A549 (cell line): ENCODE measurements at regions not wholly inside any gene's neighbourhood (a gene's known extent, or its start where the extent isn't known, plus 50 kb on each side); places are given as distances from the start of the nearest gene placed in this dataset.

Experiments used
- CTCF ChIP-seq: fragments of >200 bp; sonication (Bioruptor Twin); formaldehyde crosslinking; IDR thresholded peaks from 3 replicates; pipeline ENCODE4 v1.5.1; 2016
- MAFK ChIP-seq: fragments of 450-650 bp; IDR thresholded peaks from 2 replicates; pipeline ENCODE4 v1.6.1; 2014; ENCODE audit not compliant: partially characterized antibody
- MYC ChIP-seq: IDR thresholded peaks from 2 replicates; pipeline ENCODE4 v1.6.1; 2012; ENCODE audit warnings: mild to moderate bottlenecking, inconsistent platforms, low read length, improper control_type of control experiment, borderline replicate concordance

DNA sequence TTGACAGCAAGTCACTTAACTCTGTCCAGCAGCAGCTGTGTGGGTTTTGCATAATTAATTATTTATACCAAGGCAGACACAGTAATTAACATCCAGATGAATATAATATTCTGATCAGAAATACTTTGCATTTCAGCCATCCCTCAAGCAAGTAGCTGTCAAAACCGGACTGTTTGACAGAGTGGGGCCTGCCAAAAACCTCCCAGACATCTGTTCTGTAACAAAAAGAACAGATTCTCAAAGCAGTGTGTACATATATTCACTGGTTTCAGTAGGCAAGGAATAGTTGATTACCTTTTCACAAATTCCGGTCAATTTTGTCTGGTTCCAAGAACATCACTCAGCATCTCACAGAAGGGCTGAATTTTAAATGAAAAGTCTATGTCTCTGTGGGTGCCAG lies 291.6 kb downstream of the CMPK2 start:
- TF ChIP-seq CTCF (no peak), MYC (no peak), MAFK (no peak)
